CD4-positive, alpha-beta T cell treated with Interleukin-6 at 100 ng/mL for 8 hours (primary cell): ENCODE measurements at regions not wholly inside any gene's neighbourhood (a gene's known extent, or its start where the extent isn't known, plus 50 kb on each side); places are given as distances from the start of the nearest gene placed in this dataset.
"Not testable (repeated sequence)": the region's sequence is repeated elsewhere in the genome, so short reads cannot be mapped to it uniquely, and the experiment has no call there.

ENCODE experiments used
- DNase-seq: peaks from one replicate; pipeline ENCODE4 v3.0.0-alpha.2; 2020; ENCODE audit warnings: mixed read lengths, low spot score

- DNase-seq, result no peak
Measured at GRCh38 chr3:35141406-35141805, 497.9 kb upstream of the ARPP21 start.

GRCh38 chr3:35144011-35144410 lies 495.3 kb upstream of the ARPP21 start:
- no peak for DNase-seq

GRCh38 chr3:35146256-35147035 lies 492.9 kb upstream of the ARPP21 start:
- DNase-seq, result not testable (repeated sequence)

GRCh38 chr3:35183927-35184675 lies 455.2 kb upstream of the ARPP21 start:
- no peak for DNase-seq

- DNase-seq, result no peak
Measured at GRCh38 chr3:35184775-35185174, 454.6 kb upstream of the ARPP21 start.

- DNase-seq, result no peak
Measured at GRCh38 chr3:35187908-35188307, 451.4 kb upstream of the ARPP21 start.

- DNase-seq, result no peak
Measured at GRCh38 chr3:35194666-35195065, 444.7 kb upstream of the ARPP21 start.

GRCh38 chr3:35198857-35199256 lies 440.5 kb upstream of the ARPP21 start:
- DNase-seq, result no peak

- no peak for DNase-seq
Measured at GRCh38 chr3:35200056-35200455, 439.3 kb upstream of the ARPP21 start.

GRCh38 chr3:35201211-35201610 lies 438.1 kb upstream of the ARPP21 start:
- no peak for DNase-seq

- DNase-seq, result no peak
Measured at GRCh38 chr3:35215525-35216500, 423.5 kb upstream of the ARPP21 start.

GRCh38 chr3:35216501-35217266 lies 422.6 kb upstream of the ARPP21 start:
- no peak for DNase-seq

- DNase-seq, result no peak
Measured at GRCh38 chr3:35223632-35224394, 415.5 kb upstream of the ARPP21 start.

- DNase-seq, result no peak
Measured at GRCh38 chr3:35224565-35225295, 414.6 kb upstream of the ARPP21 start.

- no peak for DNase-seq
Measured at GRCh38 chr3:35241236-35241635, 398.1 kb upstream of the ARPP21 start.

GRCh38 chr3:35254917-35255316 lies 384.4 kb upstream of the ARPP21 start:
- no peak for DNase-seq

- DNase-seq, result no peak
Measured at GRCh38 chr3:35257641-35258040, 381.7 kb upstream of the ARPP21 start.

GRCh38 chr3:35262406-35262805 lies 376.9 kb upstream of the ARPP21 start:
- no peak for DNase-seq

- no peak for DNase-seq
Measured at GRCh38 chr3:35263477-35263876, 375.8 kb upstream of the ARPP21 start.

GRCh38 chr3:35266065-35266464 lies 373.3 kb upstream of the ARPP21 start:
- DNase-seq, result not testable (repeated sequence)
